Gastroesophageal sphincter (tissue), 3 donors: ENCODE measurements at regions not wholly inside any gene's neighbourhood (a gene's known extent, or its start where the extent isn't known, plus 50 kb on each side); places are given as distances from the start of the nearest gene placed in this dataset.

ENCODE experiments used
- CTCF ChIP-seq, 4 experiments: fragments of 200-600 bp in 2 of 4; fragments of 450-650 bp in 2 of 4; sonication (generic) in 1 of 4; IDR thresholded peaks; one replicate each; pipeline ENCODE4 v1.5.1; 2017 to 2019; ENCODE audit warnings: antibody characterized with exemption in 4 of 4, mild to moderate bottlenecking in 2 of 4, moderate library complexity in 2 of 4
- EP300 ChIP-seq: sonication (generic); formaldehyde crosslinking; IDR thresholded peaks from one replicate; pipeline ENCODE4 v1.6.1; 2017; ENCODE audit warnings: antibody characterized with exemption, mild to moderate bottlenecking
- POLR2A ChIP-seq, 2 donors: fragments of 450-650 bp; IDR thresholded peaks; one replicate each; pipeline ENCODE4 v1.6.1; 2017; ENCODE audit warnings: antibody characterized with exemption in 2 of 2, mild to moderate bottlenecking in 2 of 2, moderate library complexity in 1 of 2
- POLR2AphosphoS5 ChIP-seq: sonication (generic); formaldehyde crosslinking; IDR thresholded peaks from one replicate; pipeline ENCODE4 v1.6.1; 2017; ENCODE audit warnings: antibody characterized with exemption

- TF ChIP-seq POLR2AphosphoS5 (no peak), POLR2A (IDR thresholded peaks at IDR 0.05) (no peak), CTCF (IDR thresholded peaks at IDR 0.05) (no peak), EP300 (no peak)
These were observed 216.6 kb downstream of the ATG4C start for GRCh38 chr1:63000508-63000907.
